ENCODE measurements at regions not wholly inside any gene's neighbourhood (a gene's known extent, or its start where the extent isn't known, plus 50 kb on each side); places are given as distances from the start of the nearest gene placed in this dataset.

DNA sequence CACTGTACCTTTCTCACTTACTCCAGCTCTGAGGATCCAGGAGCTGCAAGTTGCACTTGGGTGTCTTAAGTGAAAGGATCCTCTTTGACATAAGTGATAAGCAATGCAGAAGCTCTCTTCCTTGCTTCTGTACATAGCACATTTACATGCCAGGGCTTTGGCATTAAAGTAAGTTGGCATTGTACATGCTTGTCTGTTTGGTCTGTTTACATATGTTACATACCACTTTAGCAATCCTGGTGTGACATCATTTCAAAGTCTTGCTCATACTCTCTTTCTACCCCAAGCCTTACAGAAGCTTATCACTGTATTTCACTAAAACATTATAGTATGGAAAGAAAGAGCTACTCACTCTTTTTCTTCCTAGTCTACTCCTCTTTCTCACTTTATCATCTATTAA lies 2548.3 kb downstream of the ARAP2 start:
- TF ChIP-seq POLR2AphosphoS5 (IDR thresholded peaks at IDR 0.05; ENCODE audit: low read depth, low read length) (no peak), POLR2A (IDR thresholded peaks at IDR 0.05; ENCODE audit: low read depth, low read length) (no peak)
